Adrenal gland (tissue), 5 donors: ENCODE measurements at regions not wholly inside any gene's neighbourhood (a gene's known extent, or its start where the extent isn't known, plus 50 kb on each side); places are given as distances from the start of the nearest gene placed in this dataset.

ENCODE experiments used
- CTCF ChIP-seq, 6 experiments: fragments of 450-650 bp in 4 of 6; fragments of 200-600 bp in 2 of 6; sonication (generic) in 1 of 6; IDR thresholded peaks; 1 replicate in 5 of 6; 2 replicates in 1 of 6; pipeline versions ENCODE4 v1.5.1 to v1.8.0; 2016 to 2021; ENCODE audit warnings: antibody characterized with exemption in 6 of 6, mild to moderate bottlenecking in 2 of 6, moderate library complexity in 1 of 6
- POLR2A ChIP-seq, 2 donors: fragments of 450-650 bp; IDR thresholded peaks; one replicate each; pipeline ENCODE4 v1.6.1; 2017; ENCODE audit warnings: antibody characterized with exemption in 2 of 2, mild to moderate bottlenecking in 2 of 2, moderate library complexity in 1 of 2
- donor health status: DM: no; HTN: no; CAD: no.

- TF ChIP-seq CTCF (IDR thresholded peaks at IDR 0.05) (no peak), POLR2A (IDR thresholded peaks at IDR 0.05) (no peak)
These were observed 1688.4 kb downstream of the PLA2G4A start for GRCh38 chr1:188517139-188517538.
